ENCODE measurements at regions not wholly inside any gene's neighbourhood (a gene's known extent, or its start where the extent isn't known, plus 50 kb on each side); places are given as distances from the start of the nearest gene placed in this dataset.

GRCh38 chr4:181162266-181162665, 1080.9 kb upstream of the TENM3 start:
- Histone ChIP-seq H3K79me2 (ENCODE audit: insufficient read depth, low read length) (no peaks in the 10 kb centered on the region), H3K27me3 (ENCODE audit: insufficient read depth, low read length) (no peaks in the 10 kb centered on the region), H3K4me2 (ENCODE audit: insufficient read depth, low read length) (no peak overlapping the region), H3K9me3 (ENCODE audit: low read depth, low read length) (no peaks in the 10 kb centered on the region), H2AFZ (ENCODE audit: low read length) (no peak overlapping the region), H3K36me3 (ENCODE audit: insufficient read depth, low read length) (no peaks in the 10 kb centered on the region), H3K4me3 (ENCODE audit: insufficient read depth, low read length) (no peak overlapping the region), H3K4me1 (ENCODE audit: insufficient read depth, low read length) (no peaks in the 10 kb centered on the region), H3K27ac (ENCODE audit: low read depth, low read length) (no peak overlapping the region), H4K20me1 (ENCODE audit: insufficient read depth, low read length) (no peaks in the 10 kb centered on the region)
- no peak for DNase-seq (ENCODE audit: insufficient read length, low spot score, missing footprints)
- TF ChIP-seq CTCF (IDR thresholded peaks at IDR 0.05; ENCODE audit: extremely low read depth, low read depth, low read length): no peak

- no peak overlapping the region for H2AFZ ChIP-seq (ENCODE audit: low read length)
- H3K27ac ChIP-seq (ENCODE audit: low read depth, low read length): no peak overlapping the region
- H3K4me3 ChIP-seq (ENCODE audit: insufficient read depth, low read length): no peak overlapping the region
- no peaks in the 10 kb centered on the region for H3K4me1 ChIP-seq (ENCODE audit: insufficient read depth, low read length)
- H3K9me3 ChIP-seq (ENCODE audit: low read depth, low read length): no peaks in the 10 kb centered on the region
- no peak for TF ChIP-seq CTCF (IDR thresholded peaks at IDR 0.05; ENCODE audit: extremely low read depth, low read depth, low read length)
- DNase-seq (ENCODE audit: insufficient read length, low spot score, missing footprints): no peak
- H3K79me2 ChIP-seq (ENCODE audit: insufficient read depth, low read length): no peaks in the 10 kb centered on the region
- no peaks in the 10 kb centered on the region for H3K27me3 ChIP-seq (ENCODE audit: insufficient read depth, low read length)
- no peaks in the 10 kb centered on the region for H3K36me3 ChIP-seq (ENCODE audit: insufficient read depth, low read length)
- H4K20me1 ChIP-seq (ENCODE audit: insufficient read depth, low read length): no peaks in the 10 kb centered on the region
- no peak overlapping the region for H3K4me2 ChIP-seq (ENCODE audit: insufficient read depth, low read length)
These were observed 1080.5 kb upstream of the TENM3 start for GRCh38 chr4:181162676-181163075.

GRCh38 chr4:181166742-181167399, 1076.3 kb upstream of the TENM3 start:
- Histone ChIP-seq H3K36me3 (ENCODE audit: insufficient read depth, low read length) (no peaks in the 10 kb centered on the region), H3K4me1 (ENCODE audit: insufficient read depth, low read length) (no peaks in the 10 kb centered on the region), H2AFZ (ENCODE audit: low read length) (no peak overlapping the region), H3K4me2 (ENCODE audit: insufficient read depth, low read length) (no peak overlapping the region), H3K27ac (ENCODE audit: low read depth, low read length) (no peak overlapping the region), H3K4me3 (ENCODE audit: insufficient read depth, low read length) (no peak overlapping the region), H3K9me3 (ENCODE audit: low read depth, low read length) (no peaks in the 10 kb centered on the region), H4K20me1 (ENCODE audit: insufficient read depth, low read length) (no peaks in the 10 kb centered on the region), H3K27me3 (ENCODE audit: insufficient read depth, low read length) (no peaks in the 10 kb centered on the region), H3K79me2 (ENCODE audit: insufficient read depth, low read length) (no peaks in the 10 kb centered on the region)
- TF ChIP-seq CTCF (IDR thresholded peaks at IDR 0.05; ENCODE audit: extremely low read depth, low read depth, low read length): no peak
- no peak for DNase-seq (ENCODE audit: insufficient read length, low spot score, missing footprints)

- no peak overlapping the region for H2AFZ ChIP-seq (ENCODE audit: low read length)
- no peaks in the 10 kb centered on the region for H3K79me2 ChIP-seq (ENCODE audit: insufficient read depth, low read length)
- no peaks in the 10 kb centered on the region for H3K4me1 ChIP-seq (ENCODE audit: insufficient read depth, low read length)
- no peak overlapping the region for H3K4me3 ChIP-seq (ENCODE audit: insufficient read depth, low read length)
- H4K20me1 ChIP-seq (ENCODE audit: insufficient read depth, low read length): no peaks in the 10 kb centered on the region
- DNase-seq (ENCODE audit: insufficient read length, low spot score, missing footprints): no peak
- no peaks in the 10 kb centered on the region for H3K36me3 ChIP-seq (ENCODE audit: insufficient read depth, low read length)
- no peak overlapping the region for H3K27ac ChIP-seq (ENCODE audit: low read depth, low read length)
- no peaks in the 10 kb centered on the region for H3K9me3 ChIP-seq (ENCODE audit: low read depth, low read length)
- no peaks in the 10 kb centered on the region for H3K27me3 ChIP-seq (ENCODE audit: insufficient read depth, low read length)
- no peak for TF ChIP-seq CTCF (IDR thresholded peaks at IDR 0.05; ENCODE audit: extremely low read depth, low read depth, low read length)
- H3K4me2 ChIP-seq (ENCODE audit: insufficient read depth, low read length): no peak overlapping the region
These were observed 1075.0 kb upstream of the TENM3 start for GRCh38 chr4:181168011-181168805.
